MM.1S (cell line): ENCODE measurements at regions not wholly inside any gene's neighbourhood (a gene's known extent, or its start where the extent isn't known, plus 50 kb on each side); places are given as distances from the start of the nearest gene placed in this dataset.

Experiments
- DNase-seq: peaks from one replicate; pipeline ENCODE4 v3.0.0-alpha.2; 2015
- H2AFZ ChIP-seq: fragments of 300-600 bp; sonication (generic); 2 replicates; pipeline ENCODE4 v1.6.0; 2016; ENCODE audit warnings: antibody characterized with exemption, low read length
- H3F3A ChIP-seq: fragments of 300-600 bp; sonication (generic); 2 replicates; pipeline ENCODE4 v1.6.1; 2016; ENCODE audit warnings: mild to moderate bottlenecking, antibody characterized with exemption, low read length, moderate library complexity, mixed read lengths; ENCODE audit not compliant: insufficient read depth
- H3K27ac ChIP-seq: fragments of 300-600 bp; sonication (generic); 2 replicates; pipeline ENCODE4 v1.5.1; 2016; ENCODE audit warnings: mild to moderate bottlenecking, low read length
- H3K27me3 ChIP-seq: fragments of 300-600 bp; sonication (generic); replicated peaks from 2 replicates; pipeline ENCODE4 v1.6.0; 2016; ENCODE audit warnings: low read length; ENCODE audit not compliant: insufficient read depth
- H3K36me3 ChIP-seq: fragments of 300-600 bp; sonication (generic); replicated peaks from 2 replicates; pipeline ENCODE4 v1.6.1; 2016; ENCODE audit warnings: mild to moderate bottlenecking, low read length, mixed read lengths; ENCODE audit not compliant: insufficient read depth
- H3K4me1 ChIP-seq: fragments of 300-600 bp; sonication (generic); 2 replicates; pipeline ENCODE4 v1.6.1; 2016; ENCODE audit warnings: low read length, mixed read lengths
- H3K4me2 ChIP-seq: fragments of 300-600 bp; sonication (generic); 2 replicates; pipeline ENCODE4 v1.6.0; 2016; ENCODE audit warnings: low read depth, low read length
- H3K4me3 ChIP-seq: fragments of 300-600 bp; sonication (generic); 2 replicates; pipeline ENCODE4 v1.5.1; 2016; ENCODE audit warnings: low read length, mixed read lengths
- H3K79me2 ChIP-seq: fragments of 300-600 bp; sonication (generic); 2 replicates; pipeline ENCODE4 v1.6.1; 2016; ENCODE audit warnings: mixed run types, low read length, mixed read lengths
- H3K9ac ChIP-seq: fragments of 300-600 bp; sonication (generic); 2 replicates; pipeline ENCODE4 v1.6.1; 2016; ENCODE audit warnings: low read length, mixed read lengths
- H3K9me2 ChIP-seq: fragments of 300-600 bp; sonication (generic); replicated peaks from 2 replicates; pipeline ENCODE4 v1.6.1; 2016; ENCODE audit warnings: mild to moderate bottlenecking, low read length, mixed read lengths; ENCODE audit not compliant: insufficient read depth
- H3K9me3 ChIP-seq: fragments of 300-600 bp; sonication (generic); replicated peaks from 2 replicates; pipeline ENCODE4 v1.6.1; 2016; ENCODE audit warnings: mild to moderate bottlenecking, low read length, mixed read lengths; ENCODE audit not compliant: insufficient read depth
- H4K20me1 ChIP-seq: fragments of 300-600 bp; sonication (generic); 2 replicates; pipeline ENCODE4 v1.6.1; 2016; ENCODE audit warnings: mild to moderate bottlenecking, low read length, moderate library complexity, mixed read lengths; ENCODE audit not compliant: insufficient read depth
- CTCF ChIP-seq: fragments of 300-600 bp; sonication (generic); IDR thresholded peaks from 2 replicates; pipeline ENCODE4 v1.5.1; 2016; ENCODE audit warnings: antibody characterized with exemption, low read length, mixed read lengths
- EZH2 ChIP-seq: fragments of 300-600 bp; sonication (generic); optimal IDR thresholded peaks from 2 replicates; pipeline ENCODE3; 2017; ENCODE audit warnings: low read depth, mild to moderate bottlenecking, antibody characterized with exemption, low read length, mixed read lengths
- EZH2phosphoT487 ChIP-seq: fragments of 300-600 bp; sonication (generic); IDR thresholded peaks from 2 replicates; pipeline ENCODE4 v1.6.1; 2018; ENCODE audit warnings: antibody characterized with exemption, low read length

DNA sequence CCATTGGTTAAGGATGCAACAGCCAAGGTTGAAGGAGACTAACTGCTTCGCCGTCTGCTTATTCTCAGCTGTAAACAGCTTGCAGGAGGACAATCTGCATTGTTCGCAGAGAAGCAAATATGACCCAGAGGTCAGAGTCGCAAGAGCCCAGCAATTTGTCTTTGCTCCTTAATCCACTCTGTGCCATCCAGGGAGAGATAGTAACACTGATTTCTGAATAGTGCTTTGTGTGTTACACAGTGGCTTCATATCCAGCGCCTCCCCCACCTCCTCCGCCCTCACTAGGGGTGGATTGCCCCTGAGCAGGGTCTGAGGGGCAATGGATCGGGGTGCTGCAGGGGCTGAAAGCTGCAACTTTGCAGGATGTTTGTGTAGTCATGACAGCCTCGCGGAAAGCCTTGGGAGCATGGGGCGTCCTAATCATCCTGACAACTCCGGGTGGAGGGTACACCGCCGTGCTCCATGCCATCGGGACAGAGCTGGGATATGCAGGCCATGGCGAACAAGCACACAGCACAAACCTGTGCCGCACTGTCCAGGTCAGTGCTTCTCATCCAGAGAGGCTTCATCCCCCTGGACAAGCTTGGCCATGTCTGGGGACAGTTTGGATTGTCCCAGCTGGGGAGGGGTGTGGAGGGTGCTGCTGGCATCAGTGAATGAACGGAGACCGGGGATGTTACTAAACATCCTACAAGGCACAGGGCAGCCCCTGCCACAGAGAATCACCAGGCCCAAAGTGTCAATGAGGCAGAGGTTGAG is 103.1 kb upstream of the INSIG1 start:
- H3K9ac ChIP-seq, result no peak overlapping the region
- H3K79me2 ChIP-seq, result no peaks in the 10 kb centered on the region
- no peak overlapping the region for H3K4me2 ChIP-seq
- no peaks in the 10 kb centered on the region for H3K4me1 ChIP-seq
- H3K9me2 ChIP-seq, result no peaks in the 10 kb centered on the region
- H3F3A ChIP-seq, result no peaks in the 10 kb centered on the region
- TF ChIP-seq CTCF (no peak), EZH2 (no peak), EZH2phosphoT487 (no peak)
- DNase-seq, result no peak
- no peak overlapping the region for H3K27ac ChIP-seq
- H2AFZ ChIP-seq, result no peak overlapping the region
- H3K4me3 ChIP-seq, result no peak overlapping the region
- H4K20me1 ChIP-seq, result no peaks in the 10 kb centered on the region
- H3K9me3 ChIP-seq, result no peaks in the 10 kb centered on the region
- peaks cover 22% of the 10 kb centered on the region; the same call in 1 of the 2 replicates for H3K27me3 ChIP-seq
- H3K36me3 ChIP-seq, result no peaks in the 10 kb centered on the region

DNA sequence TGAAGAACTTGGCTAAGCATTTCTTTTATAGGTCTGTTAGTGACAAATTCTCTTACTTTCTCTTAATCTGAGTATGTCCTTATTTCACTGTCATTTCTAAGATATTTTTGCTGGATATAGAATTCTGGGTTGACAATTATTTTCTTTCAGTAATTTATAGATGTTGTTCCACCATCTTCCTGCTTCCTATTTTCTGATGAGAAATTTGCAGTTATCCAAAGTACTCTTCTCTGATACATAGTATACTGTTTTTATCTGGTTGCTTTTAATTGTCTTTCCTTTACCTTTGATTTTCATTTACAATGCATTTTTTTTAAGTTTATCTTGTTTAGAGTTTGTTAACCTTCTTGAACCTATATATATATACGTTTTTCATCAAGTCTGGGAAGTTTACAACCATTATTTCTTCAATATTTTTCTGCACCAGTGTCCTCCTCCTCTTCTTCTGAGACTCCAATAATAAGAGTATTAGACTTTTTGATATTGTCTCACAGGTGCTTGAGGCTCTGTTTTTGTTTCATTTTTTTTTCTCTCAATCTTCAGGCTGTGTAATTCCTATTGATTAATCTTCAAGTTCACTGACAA is 101.6 kb upstream of the INSIG1 start:
- H3K4me1 ChIP-seq, result no peaks in the 10 kb centered on the region
- H3K4me3 ChIP-seq, result no peak overlapping the region
- H3K27me3 ChIP-seq, result peaks cover 18% of the 10 kb centered on the region; the same call in 1 of the 2 replicates
- DNase-seq, result no peak
- no peak overlapping the region for H3K4me2 ChIP-seq
- no peaks in the 10 kb centered on the region for H3K36me3 ChIP-seq
- no peak overlapping the region for H3K27ac ChIP-seq
- no peaks in the 10 kb centered on the region for H3K9me2 ChIP-seq
- no peak overlapping the region for H2AFZ ChIP-seq
- H3F3A ChIP-seq, result no peaks in the 10 kb centered on the region
- H4K20me1 ChIP-seq, result no peaks in the 10 kb centered on the region
- TF ChIP-seq CTCF (no peak), EZH2phosphoT487 (no peak), EZH2 (no peak)
- H3K9ac ChIP-seq, result no peak overlapping the region
- no peaks in the 10 kb centered on the region for H3K9me3 ChIP-seq
- H3K79me2 ChIP-seq, result no peaks in the 10 kb centered on the region

GRCh38 chr7:155198196-155198892 is 99.3 kb upstream of the INSIG1 start:
- H3K9me2 ChIP-seq, result no peaks in the 10 kb centered on the region
- H3K27ac ChIP-seq, result no peak overlapping the region
- no peak overlapping the region for H3K9ac ChIP-seq

More at GRCh38 chr7:155198196-155198892, 99.3 kb upstream of the INSIG1 start:
- H3F3A ChIP-seq, result no peaks in the 10 kb centered on the region
- H3K36me3 ChIP-seq, result no peaks in the 10 kb centered on the region
- no peak overlapping the region for H2AFZ ChIP-seq
- no peak overlapping the region for H3K4me3 ChIP-seq
- no peaks in the 10 kb centered on the region for H3K79me2 ChIP-seq
- DNase-seq, result no peak
- peaks cover 7% of the 10 kb centered on the region; the same call in 1 of the 2 replicates for H3K27me3 ChIP-seq
- no peaks in the 10 kb centered on the region for H3K9me3 ChIP-seq
- H3K4me1 ChIP-seq, result no peaks in the 10 kb centered on the region
- no peaks in the 10 kb centered on the region for H4K20me1 ChIP-seq
- no peak overlapping the region for H3K4me2 ChIP-seq
- TF ChIP-seq EZH2phosphoT487 (no peak), EZH2 (no peak), CTCF (no peak)
